ENCODE measurements at regions not wholly inside any gene's neighbourhood (a gene's known extent, or its start where the extent isn't known, plus 50 kb on each side); places are given as distances from the start of the nearest gene placed in this dataset.
"Not testable (repeated sequence)": the region's sequence is repeated elsewhere in the genome, so short reads cannot be mapped to it uniquely, and the experiment has no call there.

GRCh38 chr3:44125882-44126281, 115.8 kb upstream of the TOPAZ1 start:
- H3K4me1 ChIP-seq (ENCODE audit: control insufficient read depth, insufficient read depth, low read length, unreplicated experiment), result peaks cover 16% of the 10 kb centered on the region
- no peak overlapping the region for H3K27ac ChIP-seq (ENCODE audit: low read depth, low read length)
- no peak overlapping the region for H2AFZ ChIP-seq (ENCODE audit: low read length, unreplicated experiment)
- no peaks in the 10 kb centered on the region for H3K36me3 ChIP-seq (ENCODE audit: insufficient read depth, low read length)
- no peaks in the 10 kb centered on the region for H3K79me2 ChIP-seq (ENCODE audit: control insufficient read depth, insufficient read depth, low read length, unreplicated experiment)
- H3K4me3 ChIP-seq (ENCODE audit: low read depth, low read length), result no peak overlapping the region
- H3K27me3 ChIP-seq (ENCODE audit: insufficient read depth, low read length), result peaks cover 28% of the 10 kb centered on the region

- peaks cover 13% of the 10 kb centered on the region for H3K4me1 ChIP-seq (ENCODE audit: control insufficient read depth, insufficient read depth, low read length, unreplicated experiment)
- no peaks in the 10 kb centered on the region for H3K36me3 ChIP-seq (ENCODE audit: insufficient read depth, low read length)
- no peak overlapping the region for H2AFZ ChIP-seq (ENCODE audit: low read length, unreplicated experiment)
- no peaks in the 10 kb centered on the region for H3K79me2 ChIP-seq (ENCODE audit: control insufficient read depth, insufficient read depth, low read length, unreplicated experiment)
- H3K4me3 ChIP-seq (ENCODE audit: low read depth, low read length), result no peak overlapping the region
- no peak overlapping the region for H3K27ac ChIP-seq (ENCODE audit: low read depth, low read length)
- H3K27me3 ChIP-seq (ENCODE audit: insufficient read depth, low read length), result peaks cover 47% of the 10 kb centered on the region
Measured at GRCh38 chr3:44128057-44128775, 113.5 kb upstream of the TOPAZ1 start.

GRCh38 chr3:44130249-44130648, 111.4 kb upstream of the TOPAZ1 start:
- peaks cover 10% of the 10 kb centered on the region for H3K4me1 ChIP-seq (ENCODE audit: control insufficient read depth, insufficient read depth, low read length, unreplicated experiment)
- no peaks in the 10 kb centered on the region for H3K36me3 ChIP-seq (ENCODE audit: insufficient read depth, low read length)
- H3K79me2 ChIP-seq (ENCODE audit: control insufficient read depth, insufficient read depth, low read length, unreplicated experiment), result no peaks in the 10 kb centered on the region
- no peak overlapping the region for H2AFZ ChIP-seq (ENCODE audit: low read length, unreplicated experiment)
- H3K27me3 ChIP-seq (ENCODE audit: insufficient read depth, low read length), result peaks cover 68% of the 10 kb centered on the region
- H3K27ac ChIP-seq (ENCODE audit: low read depth, low read length), result no peak overlapping the region
- H3K4me3 ChIP-seq (ENCODE audit: low read depth, low read length), result no peak overlapping the region

- H3K27me3 ChIP-seq (ENCODE audit: insufficient read depth, low read length), result peaks cover 61% of the 10 kb centered on the region
- H3K4me1 ChIP-seq (ENCODE audit: control insufficient read depth, insufficient read depth, low read length, unreplicated experiment), result no peaks in the 10 kb centered on the region
- no peaks in the 10 kb centered on the region for H3K79me2 ChIP-seq (ENCODE audit: control insufficient read depth, insufficient read depth, low read length, unreplicated experiment)
- no peak overlapping the region for H3K4me3 ChIP-seq (ENCODE audit: low read depth, low read length)
- no peaks in the 10 kb centered on the region for H3K36me3 ChIP-seq (ENCODE audit: insufficient read depth, low read length)
- H3K27ac ChIP-seq (ENCODE audit: low read depth, low read length), result no peak overlapping the region
- H2AFZ ChIP-seq (ENCODE audit: low read length, unreplicated experiment), result no peak overlapping the region
Measured at GRCh38 chr3:44132061-44132460, 109.6 kb upstream of the TOPAZ1 start.

GRCh38 chr3:44132593-44132992, 109.1 kb upstream of the TOPAZ1 start:
- no peak overlapping the region for H2AFZ ChIP-seq (ENCODE audit: low read length, unreplicated experiment)
- H3K79me2 ChIP-seq (ENCODE audit: control insufficient read depth, insufficient read depth, low read length, unreplicated experiment), result no peaks in the 10 kb centered on the region
- no peaks in the 10 kb centered on the region for H3K36me3 ChIP-seq (ENCODE audit: insufficient read depth, low read length)
- H3K27me3 ChIP-seq (ENCODE audit: insufficient read depth, low read length), result peaks cover 62% of the 10 kb centered on the region
- H3K4me3 ChIP-seq (ENCODE audit: low read depth, low read length), result no peak overlapping the region
- H3K27ac ChIP-seq (ENCODE audit: low read depth, low read length), result no peak overlapping the region
- H3K4me1 ChIP-seq (ENCODE audit: control insufficient read depth, insufficient read depth, low read length, unreplicated experiment), result no peaks in the 10 kb centered on the region

- no peaks in the 10 kb centered on the region for H3K36me3 ChIP-seq (ENCODE audit: insufficient read depth, low read length)
- no peaks in the 10 kb centered on the region for H3K4me1 ChIP-seq (ENCODE audit: control insufficient read depth, insufficient read depth, low read length, unreplicated experiment)
Measured at GRCh38 chr3:44136421-44136820, 105.3 kb upstream of the TOPAZ1 start.

GRCh38 chr3:44146073-44146472, 95.6 kb upstream of the TOPAZ1 start:
- Histone ChIP-seq H3K27me3 (ENCODE audit: insufficient read depth, low read length) (peaks cover 73% of the 10 kb centered on the region), H2AFZ (ENCODE audit: low read length, unreplicated experiment) (no peak overlapping the region), H3K79me2 (ENCODE audit: control insufficient read depth, insufficient read depth, low read length, unreplicated experiment) (no peaks in the 10 kb centered on the region), H3K4me3 (ENCODE audit: low read depth, low read length) (no peak overlapping the region), H3K27ac (ENCODE audit: low read depth, low read length) (no peak overlapping the region), H3K4me1 (ENCODE audit: control insufficient read depth, insufficient read depth, low read length, unreplicated experiment) (no peaks in the 10 kb centered on the region), H3K36me3 (ENCODE audit: insufficient read depth, low read length) (no peaks in the 10 kb centered on the region)

More at GRCh38 chr3:44136421-44136820, 105.3 kb upstream of the TOPAZ1 start:
- H3K27ac ChIP-seq (ENCODE audit: low read depth, low read length), result no peak overlapping the region
- no peak overlapping the region for H2AFZ ChIP-seq (ENCODE audit: low read length, unreplicated experiment)
- H3K79me2 ChIP-seq (ENCODE audit: control insufficient read depth, insufficient read depth, low read length, unreplicated experiment), result no peaks in the 10 kb centered on the region
- peaks cover 72% of the 10 kb centered on the region for H3K27me3 ChIP-seq (ENCODE audit: insufficient read depth, low read length)
- H3K4me3 ChIP-seq (ENCODE audit: low read depth, low read length), result no peak overlapping the region

GRCh38 chr3:44159696-44160300, 81.9 kb upstream of the TOPAZ1 start:
- Histone ChIP-seq H3K27me3 (ENCODE audit: insufficient read depth, low read length) (peaks cover 93% of the 10 kb centered on the region), H3K4me1 (ENCODE audit: control insufficient read depth, insufficient read depth, low read length, unreplicated experiment) (no peaks in the 10 kb centered on the region), H3K36me3 (ENCODE audit: insufficient read depth, low read length) (no peaks in the 10 kb centered on the region), H3K79me2 (ENCODE audit: control insufficient read depth, insufficient read depth, low read length, unreplicated experiment) (no peaks in the 10 kb centered on the region), H3K4me3 (ENCODE audit: low read depth, low read length) (no peak overlapping the region), H3K27ac (ENCODE audit: low read depth, low read length) (no peak overlapping the region), H2AFZ (ENCODE audit: low read length, unreplicated experiment) (no peak overlapping the region)

GRCh38 chr3:44160818-44161217, 80.9 kb upstream of the TOPAZ1 start:
- Histone ChIP-seq H3K79me2 (ENCODE audit: control insufficient read depth, insufficient read depth, low read length, unreplicated experiment) (no peaks in the 10 kb centered on the region), H3K27ac (ENCODE audit: low read depth, low read length) (no peak overlapping the region), H3K27me3 (ENCODE audit: insufficient read depth, low read length) (peaks cover 93% of the 10 kb centered on the region), H3K4me3 (ENCODE audit: low read depth, low read length) (no peak overlapping the region), H3K36me3 (ENCODE audit: insufficient read depth, low read length) (no peaks in the 10 kb centered on the region), H3K4me1 (ENCODE audit: control insufficient read depth, insufficient read depth, low read length, unreplicated experiment) (no peaks in the 10 kb centered on the region), H2AFZ (ENCODE audit: low read length, unreplicated experiment) (no peak overlapping the region)

- no peak overlapping the region for H3K4me3 ChIP-seq (ENCODE audit: low read depth, low read length)
- no peaks in the 10 kb centered on the region for H3K79me2 ChIP-seq (ENCODE audit: control insufficient read depth, insufficient read depth, low read length, unreplicated experiment)
- H3K27me3 ChIP-seq (ENCODE audit: insufficient read depth, low read length), result peaks cover 88% of the 10 kb centered on the region
- no peaks in the 10 kb centered on the region for H3K4me1 ChIP-seq (ENCODE audit: control insufficient read depth, insufficient read depth, low read length, unreplicated experiment)
- H3K36me3 ChIP-seq (ENCODE audit: insufficient read depth, low read length), result no peaks in the 10 kb centered on the region
- no peak overlapping the region for H3K27ac ChIP-seq (ENCODE audit: low read depth, low read length)
- H2AFZ ChIP-seq (ENCODE audit: low read length, unreplicated experiment), result no peak overlapping the region
Measured at GRCh38 chr3:44171891-44172290, 69.8 kb upstream of the TOPAZ1 start.

GRCh38 chr3:44172701-44173100, 69.0 kb upstream of the TOPAZ1 start:
- H3K27me3 ChIP-seq (ENCODE audit: insufficient read depth, low read length), result peaks cover 87% of the 10 kb centered on the region
- H2AFZ ChIP-seq (ENCODE audit: low read length, unreplicated experiment); H3K36me3 ChIP-seq (ENCODE audit: insufficient read depth, low read length): not testable (repeated sequence)

More at GRCh38 chr3:44172701-44173100, 69.0 kb upstream of the TOPAZ1 start:
- not testable (repeated sequence) for H3K27ac ChIP-seq (ENCODE audit: low read depth, low read length); H3K4me3 ChIP-seq (ENCODE audit: low read depth, low read length); H3K4me1 ChIP-seq (ENCODE audit: control insufficient read depth, insufficient read depth, low read length, unreplicated experiment); H3K79me2 ChIP-seq (ENCODE audit: control insufficient read depth, insufficient read depth, low read length, unreplicated experiment)

All from ACC112 (cell line).